ENCODE measurements at regions not wholly inside any gene's neighbourhood (a gene's known extent, or its start where the extent isn't known, plus 50 kb on each side); places are given as distances from the start of the nearest gene placed in this dataset.
A peak's percentile ranks its signal among the peaks of the same experiment; 100 is the strongest.
"Not testable (repeated sequence)": the region's sequence is repeated elsewhere in the genome, so short reads cannot be mapped to it uniquely, and the experiment has no call there.

GRCh38 chr3:27022096-27022761 lies 347.0 kb downstream of the NEK10 start:
- no peak overlapping the region for H3K27ac ChIP-seq
- TF ChIP-seq CTCF (conservative IDR thresholded peaks at IDR 0.05), result 0 out of 2 replicates have a peak, but pooled peaks have one; percentile 16

- H3K27ac ChIP-seq, result no peak overlapping the region
- TF ChIP-seq CTCF (conservative IDR thresholded peaks at IDR 0.05), result no peak
Observed at GRCh38 chr3:27024493-27024892, 344.7 kb downstream of the NEK10 start.

- H3K27ac ChIP-seq, result no peak overlapping the region
- no peak for TF ChIP-seq CTCF (conservative IDR thresholded peaks at IDR 0.05)
Observed at GRCh38 chr3:27025718-27026117, 343.5 kb downstream of the NEK10 start.

- no peak for TF ChIP-seq CTCF (conservative IDR thresholded peaks at IDR 0.05)
- H3K27ac ChIP-seq, result no peak overlapping the region
Observed at GRCh38 chr3:27031476-27031875, 337.7 kb downstream of the NEK10 start.

- no peak for TF ChIP-seq CTCF (conservative IDR thresholded peaks at IDR 0.05)
- H3K27ac ChIP-seq, result no peak overlapping the region
Observed at GRCh38 chr3:27034255-27034654, 334.9 kb downstream of the NEK10 start.

GRCh38 chr3:27040674-27041073 lies 328.5 kb downstream of the NEK10 start:
- no peak for TF ChIP-seq CTCF (conservative IDR thresholded peaks at IDR 0.05)

GRCh38 chr3:27042541-27042940 lies 326.6 kb downstream of the NEK10 start:
- H3K27ac ChIP-seq, result not testable (repeated sequence)

More at GRCh38 chr3:27040674-27041073, 328.5 kb downstream of the NEK10 start:
- H3K27ac ChIP-seq, result no peak overlapping the region

GRCh38 chr3:27043328-27043955 lies 325.7 kb downstream of the NEK10 start:
- no peak for TF ChIP-seq CTCF (conservative IDR thresholded peaks at IDR 0.05)
- no peak overlapping the region for H3K27ac ChIP-seq
